NAMALWA (cell line): ENCODE measurements at regions not wholly inside any gene's neighbourhood (a gene's known extent, or its start where the extent isn't known, plus 50 kb on each side); places are given as distances from the start of the nearest gene placed in this dataset.

Experiments
- DNase-seq: peaks from one replicate; pipeline ENCODE4 v3.0.0-alpha.2; 2015; ENCODE audit warnings: low spot score

GRCh38 chr18:65547046-65547445 is 203.8 kb upstream of the CDH7 start:
- DNase-seq, result no peak

- DNase-seq, result no peak
These were observed 206.1 kb upstream of the CDH7 start for GRCh38 chr18:65544701-65545100.

GRCh38 chr18:65527879-65528633 is 222.8 kb upstream of the CDH7 start:
- no peak for DNase-seq

GRCh38 chr18:65526099-65526498 is 224.7 kb upstream of the CDH7 start:
- no peak for DNase-seq

- DNase-seq, result peak; percentile 3
These were observed 227.4 kb upstream of the CDH7 start for GRCh38 chr18:65523461-65523860.

- no peak for DNase-seq
These were observed 227.9 kb upstream of the CDH7 start for GRCh38 chr18:65522907-65523306.

- DNase-seq, result no peak
These were observed 234.6 kb upstream of the CDH7 start for GRCh38 chr18:65516209-65516608.

- peak; percentile 10 for DNase-seq
These were observed 252.2 kb upstream of the CDH7 start for GRCh38 chr18:65498605-65499004.

GRCh38 chr18:65487569-65487968 is 263.2 kb upstream of the CDH7 start:
- no peak for DNase-seq

GRCh38 chr18:65477455-65477854 is 273.4 kb upstream of the CDH7 start:
- DNase-seq, result no peak

- no peak for DNase-seq
These were observed 281.9 kb upstream of the CDH7 start for GRCh38 chr18:65468881-65469280.

- no peak for DNase-seq
These were observed 286.5 kb upstream of the CDH7 start for GRCh38 chr18:65464361-65464760.

- DNase-seq, result no peak
These were observed 291.1 kb upstream of the CDH7 start for GRCh38 chr18:65459741-65460140.

GRCh38 chr18:65458871-65459270 is 291.9 kb upstream of the CDH7 start:
- DNase-seq, result no peak

GRCh38 chr18:65439188-65439587 is 311.6 kb upstream of the CDH7 start:
- DNase-seq, result peak; percentile 46

GRCh38 chr18:65436430-65436829 is 314.4 kb upstream of the CDH7 start:
- DNase-seq, result peak; percentile 15

GRCh38 chr18:65435534-65435933 is 315.3 kb upstream of the CDH7 start:
- no peak for DNase-seq

GRCh38 chr18:65429601-65430000 is 321.2 kb upstream of the CDH7 start:
- DNase-seq, result no peak

GRCh38 chr18:65425366-65425765 is 325.4 kb upstream of the CDH7 start:
- no peak for DNase-seq

GRCh38 chr18:65423776-65424175 is 327.0 kb upstream of the CDH7 start:
- no peak for DNase-seq

- no peak for DNase-seq
These were observed 328.2 kb upstream of the CDH7 start for GRCh38 chr18:65422544-65423136.

- DNase-seq, result no peak
These were observed 335.7 kb upstream of the CDH7 start for GRCh38 chr18:65415098-65415497.

GRCh38 chr18:65414501-65414900 is 336.3 kb upstream of the CDH7 start:
- DNase-seq, result no peak

- no peak for DNase-seq
These were observed 339.8 kb upstream of the CDH7 start for GRCh38 chr18:65411061-65411460.
